ENCODE measurements at regions not wholly inside any gene's neighbourhood (a gene's known extent, or its start where the extent isn't known, plus 50 kb on each side); places are given as distances from the start of the nearest gene placed in this dataset.

DNA sequence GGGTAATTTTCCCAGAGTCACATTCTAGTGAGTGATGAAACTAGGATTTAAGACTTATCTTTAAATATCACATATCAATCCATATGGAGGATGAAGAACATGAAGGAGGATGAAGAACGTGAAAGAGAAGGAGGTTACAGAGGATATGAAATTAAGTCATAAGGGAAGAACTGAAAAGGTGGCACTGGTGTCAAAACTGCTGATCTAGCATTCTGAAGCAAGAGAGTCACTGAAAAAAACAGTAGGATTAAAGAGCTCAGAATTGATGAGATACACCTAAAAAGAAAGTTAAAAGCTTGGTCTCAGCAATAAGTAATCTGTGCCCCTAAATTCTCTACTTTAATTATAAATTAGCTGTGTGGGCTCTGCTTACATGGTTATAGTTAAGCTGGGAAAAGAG, 156.5 kb downstream of the KCTD12 start:
- Histone ChIP-seq H3K27ac (replicated peaks) (no peak overlapping the region), H3K4me3 (replicated peaks; ENCODE audit: insufficient read depth, low read length) (no peak overlapping the region), H3K27me3 (ENCODE audit: insufficient read depth, poor library complexity, severe bottlenecking) (no peaks in the 10 kb centered on the region)
- TF ChIP-seq GABPA (IDR thresholded peaks at IDR 0.05; ENCODE audit: low read depth): no peak
- TF ChIP-seq SPI1 (IDR thresholded peaks at IDR 0.05; ENCODE audit: borderline replicate concordance, low read depth): no peak
- no peak for TF ChIP-seq REST (IDR thresholded peaks at IDR 0.05; ENCODE audit: insufficient replicate concordance, low read depth)
- TF ChIP-seq, protein P1, sequence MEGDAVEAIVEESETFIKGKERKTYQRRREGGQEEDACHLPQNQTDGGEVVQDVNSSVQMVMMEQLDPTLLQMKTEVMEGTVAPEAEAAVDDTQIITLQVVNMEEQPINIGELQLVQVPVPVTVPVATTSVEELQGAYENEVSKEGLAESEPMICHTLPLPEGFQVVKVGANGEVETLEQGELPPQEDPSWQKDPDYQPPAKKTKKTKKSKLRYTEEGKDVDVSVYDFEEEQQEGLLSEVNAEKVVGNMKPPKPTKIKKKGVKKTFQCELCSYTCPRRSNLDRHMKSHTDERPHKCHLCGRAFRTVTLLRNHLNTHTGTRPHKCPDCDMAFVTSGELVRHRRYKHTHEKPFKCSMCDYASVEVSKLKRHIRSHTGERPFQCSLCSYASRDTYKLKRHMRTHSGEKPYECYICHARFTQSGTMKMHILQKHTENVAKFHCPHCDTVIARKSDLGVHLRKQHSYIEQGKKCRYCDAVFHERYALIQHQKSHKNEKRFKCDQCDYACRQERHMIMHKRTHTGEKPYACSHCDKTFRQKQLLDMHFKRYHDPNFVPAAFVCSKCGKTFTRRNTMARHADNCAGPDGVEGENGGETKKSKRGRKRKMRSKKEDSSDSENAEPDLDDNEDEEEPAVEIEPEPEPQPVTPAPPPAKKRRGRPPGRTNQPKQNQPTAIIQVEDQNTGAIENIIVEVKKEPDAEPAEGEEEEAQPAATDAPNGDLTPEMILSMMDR (IDR thresholded peaks at IDR 0.05; ENCODE audit: insufficient read depth, low read length): no peak
- TF ChIP-seq POLR2AphosphoS5 (IDR thresholded peaks at IDR 0.05; ENCODE audit: low read depth): no peak
- no peak for DNase-seq (ENCODE audit: low read depth in 1 of 2, low spot score in 1 of 2)

GRCh38 chr13:76725896-76726295, 160.3 kb downstream of the KCTD12 start:
- DNase-seq (ENCODE audit: low read depth in 1 of 2, low spot score in 1 of 2): no peak

GRCh38 chr13:76725211-76725610, 161.0 kb downstream of the KCTD12 start:
- Histone ChIP-seq H3K4me3 (replicated peaks; ENCODE audit: insufficient read depth, low read length) (no peak overlapping the region), H3K27ac (replicated peaks) (no peak overlapping the region), H3K27me3 (ENCODE audit: insufficient read depth, poor library complexity, severe bottlenecking) (no peaks in the 10 kb centered on the region)
- DNase-seq (ENCODE audit: low read depth in 1 of 2, low spot score in 1 of 2): no peak
- TF ChIP-seq GABPA (IDR thresholded peaks at IDR 0.05; ENCODE audit: low read depth): no peak
- TF ChIP-seq POLR2AphosphoS5 (IDR thresholded peaks at IDR 0.05; ENCODE audit: low read depth): no peak
- no peak for TF ChIP-seq SPI1 (IDR thresholded peaks at IDR 0.05; ENCODE audit: borderline replicate concordance, low read depth)
- TF ChIP-seq, protein P1 (IDR thresholded peaks at IDR 0.05; ENCODE audit: insufficient read depth, low read length): no peak
- TF ChIP-seq REST (IDR thresholded peaks at IDR 0.05; ENCODE audit: insufficient replicate concordance, low read depth): no peak

More at GRCh38 chr13:76725896-76726295, 160.3 kb downstream of the KCTD12 start:
- Histone ChIP-seq H3K4me3 (replicated peaks; ENCODE audit: insufficient read depth, low read length) (no peak overlapping the region), H3K27me3 (ENCODE audit: insufficient read depth, poor library complexity, severe bottlenecking) (no peaks in the 10 kb centered on the region), H3K27ac (replicated peaks) (no peak overlapping the region)
- TF ChIP-seq, protein P1 (IDR thresholded peaks at IDR 0.05; ENCODE audit: insufficient read depth, low read length): no peak
- TF ChIP-seq SPI1 (IDR thresholded peaks at IDR 0.05; ENCODE audit: borderline replicate concordance, low read depth) (no peak), GABPA (IDR thresholded peaks at IDR 0.05; ENCODE audit: low read depth) (no peak), REST (IDR thresholded peaks at IDR 0.05; ENCODE audit: insufficient replicate concordance, low read depth) (no peak), POLR2AphosphoS5 (IDR thresholded peaks at IDR 0.05; ENCODE audit: low read depth) (no peak)
